IPS-NIHi11 (cell line): ENCODE measurements at regions not wholly inside any gene's neighbourhood (a gene's known extent, or its start where the extent isn't known, plus 50 kb on each side); places are given as distances from the start of the nearest gene placed in this dataset.
"Not testable (repeated sequence)": the region's sequence is repeated elsewhere in the genome, so short reads cannot be mapped to it uniquely, and the experiment has no call there.

ENCODE experiments used
- DNase-seq: peaks from one replicate; pipeline ENCODE4 v3.0.0; 2012; ENCODE audit warnings: mixed read lengths, low spot score

DNA sequence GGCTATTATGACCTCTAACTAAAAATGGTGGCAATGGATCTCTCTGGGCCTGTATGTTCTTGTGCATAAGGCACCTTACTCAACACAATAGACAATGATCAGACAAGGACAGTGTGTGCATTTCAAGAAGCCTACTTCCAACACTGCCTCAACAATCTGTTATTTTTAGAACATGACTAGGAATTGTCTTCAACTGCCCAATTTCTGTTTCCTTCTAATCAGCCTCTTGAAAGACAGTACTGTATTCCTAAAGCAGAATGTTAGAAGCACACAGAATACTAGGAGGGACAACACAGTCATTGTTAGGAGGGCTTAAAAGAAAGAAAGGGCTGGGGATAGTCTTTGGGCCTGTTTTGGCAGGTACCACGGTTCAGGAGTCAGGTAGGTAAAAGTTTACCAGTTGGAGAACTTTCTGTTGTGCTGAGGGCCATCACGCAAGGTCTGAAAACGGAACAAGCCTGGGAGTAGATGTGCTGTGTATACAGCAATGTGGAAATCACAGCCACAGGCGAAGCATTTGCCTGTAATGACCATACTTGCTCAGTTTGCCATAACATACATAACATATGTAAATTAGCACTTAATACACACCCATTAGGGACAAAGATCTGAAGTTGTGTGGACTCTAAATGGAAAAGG is 100.8 kb upstream of the ATXN3L start:
- no peak for DNase-seq

- DNase-seq = no peak
Measured at GRCh38 chrX:13419918-13420317, 100.1 kb upstream of the ATXN3L start.

DNA sequence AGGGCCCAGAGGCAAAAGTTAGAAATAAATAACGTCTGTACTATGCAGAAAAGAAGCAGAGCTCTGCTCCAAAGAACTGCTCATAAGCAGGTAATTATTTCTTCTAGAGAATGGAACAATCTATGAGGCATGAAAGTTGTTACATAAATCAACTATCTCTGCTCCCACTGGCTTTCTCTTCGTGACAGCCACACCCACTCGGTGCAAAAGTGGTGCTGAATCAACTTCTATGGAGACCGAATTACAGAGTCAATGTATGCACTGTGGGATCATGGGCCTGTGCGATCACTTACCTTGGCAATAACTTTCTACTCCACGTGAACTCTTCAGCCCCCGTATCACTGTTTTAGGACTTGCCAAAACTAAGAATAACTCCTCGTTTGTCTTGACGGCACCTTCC is 99.4 kb upstream of the ATXN3L start:
- peak; percentile 15 for DNase-seq

- no peak for DNase-seq
Measured at GRCh38 chrX:13418126-13419097, 98.6 kb upstream of the ATXN3L start.

- no peak for DNase-seq
Measured at GRCh38 chrX:13415509-13415908, 95.7 kb upstream of the ATXN3L start.

DNA sequence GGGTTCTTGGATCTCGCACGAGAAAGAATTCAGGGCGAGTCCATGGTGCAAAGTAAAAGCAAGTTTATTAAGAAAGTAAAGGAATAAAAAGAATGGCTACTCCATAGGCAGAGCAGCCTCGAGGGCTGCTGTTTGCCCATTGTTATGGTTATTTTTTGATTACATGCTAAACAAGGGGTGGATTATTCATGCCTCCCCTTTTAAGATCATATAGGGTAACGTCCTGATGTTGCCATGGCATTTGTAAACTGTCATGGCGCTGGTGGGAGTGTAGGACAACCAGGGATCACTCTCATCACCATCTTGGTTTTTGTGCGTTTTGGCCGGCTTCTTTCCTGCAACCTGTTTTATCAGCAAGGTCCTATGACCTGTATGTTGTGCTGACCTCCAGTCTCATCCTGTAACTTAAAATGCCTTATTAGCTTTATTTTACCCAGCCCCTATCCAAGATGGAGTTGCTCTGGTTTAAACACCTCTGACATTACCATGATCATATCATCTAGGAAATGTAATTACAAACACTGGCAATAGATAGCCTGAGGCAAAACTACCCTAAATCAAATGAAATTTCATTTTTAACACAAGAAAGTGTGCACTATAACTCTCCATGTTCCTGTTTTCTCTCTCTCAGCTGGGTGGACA is 94.3 kb upstream of the ATXN3L start:
- DNase-seq = no peak

GRCh38 chrX:13412208-13412600 is 92.4 kb upstream of the ATXN3L start:
- peak; percentile 16 for DNase-seq

GRCh38 chrX:13411496-13412207 is 91.8 kb upstream of the ATXN3L start:
- DNase-seq = no peak

GRCh38 chrX:13408599-13408998 is 88.7 kb upstream of the ATXN3L start:
- DNase-seq = not testable (repeated sequence)

DNA sequence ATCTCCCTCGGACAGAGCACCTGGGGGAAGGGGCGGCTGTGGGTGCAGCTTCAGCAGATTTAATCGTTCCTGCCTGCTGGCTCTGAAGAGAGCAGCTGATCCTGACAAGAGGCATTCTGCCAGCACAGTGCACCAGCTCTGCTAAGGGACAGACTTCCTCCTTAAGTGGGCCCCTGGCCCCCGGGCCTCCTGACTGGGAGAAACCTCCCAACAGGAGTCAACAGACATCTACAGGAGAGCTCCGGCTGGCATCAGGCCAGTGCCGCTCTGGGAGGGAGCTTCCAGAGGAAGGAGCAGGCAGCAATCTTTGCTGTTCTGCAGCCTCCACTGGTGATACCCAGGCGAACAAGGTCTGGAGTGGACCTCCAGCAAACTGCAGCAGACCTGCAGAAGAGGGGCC is 84.9 kb upstream of the ATXN3L start:
- not testable (repeated sequence) for DNase-seq

DNA sequence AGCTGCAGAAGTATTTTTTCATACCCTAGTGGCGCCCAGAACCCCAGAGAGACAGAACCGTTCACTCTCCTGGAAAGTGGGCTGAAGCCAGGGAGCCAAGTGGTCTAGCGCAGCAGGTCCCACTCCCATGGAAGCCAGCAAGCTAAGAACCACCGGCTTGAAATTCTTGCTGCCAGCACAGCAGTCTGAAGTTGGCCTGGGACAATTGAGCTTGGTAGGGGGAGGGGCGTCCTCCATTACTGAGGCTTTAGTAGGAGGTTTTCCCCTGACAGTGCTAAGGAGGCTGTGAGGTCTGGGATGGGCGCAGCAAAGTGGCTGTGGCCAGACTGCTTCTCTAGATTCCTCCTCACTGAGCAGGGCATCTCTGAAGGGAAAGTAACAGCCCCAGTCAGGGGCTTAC is 84.5 kb upstream of the ATXN3L start:
- no peak for DNase-seq

- DNase-seq = no peak
Measured at GRCh38 chrX:13401724-13402123, 81.9 kb upstream of the ATXN3L start.

- no peak for DNase-seq
Measured at GRCh38 chrX:13398839-13399238, 79.0 kb upstream of the ATXN3L start.

GRCh38 chrX:13397878-13398818 is 78.3 kb upstream of the ATXN3L start:
- peak; percentile 31 for DNase-seq

DNA sequence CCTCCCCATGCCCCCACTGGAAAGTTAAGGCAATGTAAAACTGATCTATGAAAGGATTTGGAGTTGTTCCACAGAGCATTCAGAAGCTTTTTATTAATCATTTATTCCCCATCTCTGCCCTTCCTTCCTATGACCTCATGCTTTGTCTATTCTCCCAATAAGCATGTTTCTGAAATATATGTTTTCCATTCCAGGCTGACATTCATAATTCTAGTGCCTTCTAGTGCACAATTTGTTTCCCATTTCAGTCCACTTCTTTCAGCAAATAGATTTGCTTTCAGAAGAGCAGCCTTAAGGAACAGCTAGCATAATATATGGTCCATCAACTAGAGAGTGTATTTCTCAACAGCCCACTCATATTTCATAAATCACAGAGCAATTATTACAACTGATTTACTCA is 77.1 kb upstream of the ATXN3L start:
- no peak for DNase-seq

- DNase-seq = no peak
Measured at GRCh38 chrX:13389501-13389900, 69.6 kb upstream of the ATXN3L start.

DNA sequence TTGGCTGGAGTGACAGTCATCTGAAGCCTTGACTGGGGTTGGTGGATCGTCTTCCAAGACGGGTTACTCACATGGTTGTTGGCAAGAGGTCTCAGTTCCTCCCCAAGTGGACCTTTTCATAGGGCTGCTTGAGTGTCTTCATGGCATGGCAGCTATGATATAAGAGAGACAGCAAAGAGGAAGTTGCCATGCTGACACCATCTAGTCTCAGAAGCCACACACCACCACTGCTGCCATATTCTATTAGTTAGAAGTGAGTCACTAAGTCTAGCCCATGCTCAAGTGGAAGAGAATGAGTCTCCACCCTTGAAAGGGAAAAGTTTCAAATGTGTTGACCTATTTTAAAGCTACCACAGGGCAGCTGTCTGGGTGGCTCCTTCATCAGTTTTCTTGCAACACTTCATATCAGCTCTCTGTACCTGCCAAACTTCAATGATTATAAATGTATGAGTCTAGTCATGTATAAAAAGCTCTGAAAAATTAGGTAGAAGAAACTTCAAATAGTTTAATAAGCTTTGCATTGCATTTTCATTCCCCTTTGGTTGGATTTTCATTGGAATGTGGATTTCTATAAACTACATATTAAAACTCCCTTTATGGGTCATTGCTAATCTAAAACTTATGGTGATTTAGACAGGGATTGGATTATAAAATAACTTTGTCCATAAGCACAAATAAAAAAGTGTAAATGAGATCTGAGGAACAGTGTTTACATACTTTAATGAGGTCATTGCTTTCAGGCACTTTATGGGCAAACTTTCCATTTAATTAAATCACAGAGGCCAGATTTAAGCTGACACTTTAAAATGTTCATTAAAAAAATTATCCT is 68.0 kb upstream of the ATXN3L start:
- DNase-seq = no peak

GRCh38 chrX:13386636-13387035 is 66.8 kb upstream of the ATXN3L start:
- no peak for DNase-seq

GRCh38 chrX:13386092-13386491 is 66.2 kb upstream of the ATXN3L start:
- DNase-seq = no peak

- DNase-seq = no peak
Measured at GRCh38 chrX:13383907-13384306, 64.1 kb upstream of the ATXN3L start.
